ENCODE measurements at regions not wholly inside any gene's neighbourhood (a gene's known extent, or its start where the extent isn't known, plus 50 kb on each side); places are given as distances from the start of the nearest gene placed in this dataset.

DNA sequence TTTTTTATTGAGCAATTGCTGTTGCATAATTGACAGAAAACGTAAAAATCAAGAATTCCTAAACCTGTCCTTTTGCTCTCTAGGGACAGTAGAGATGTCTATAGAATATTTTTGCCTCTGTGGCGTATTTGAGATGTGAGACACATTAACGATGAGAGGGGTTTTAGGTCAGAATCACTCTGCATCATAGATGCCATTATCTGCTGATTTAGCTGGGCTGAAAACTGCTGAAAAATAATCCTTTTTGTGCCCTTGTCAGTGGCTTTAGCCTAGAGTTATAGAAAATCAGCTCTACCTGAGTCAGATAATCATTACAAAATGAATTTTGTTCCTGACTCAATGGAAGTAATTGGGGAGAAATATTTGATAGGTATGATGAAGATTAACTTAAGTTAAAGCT lies 767.8 kb upstream of the TENM3 start:
- TF ChIP-seq POLR2AphosphoS5 (IDR thresholded peaks at IDR 0.05; ENCODE audit: borderline replicate concordance, low read depth, low read length) (no peak), EZH2 (IDR thresholded peaks at IDR 0.05) (no peak)
